A549 (cell line): ENCODE measurements at regions not wholly inside any gene's neighbourhood (a gene's known extent, or its start where the extent isn't known, plus 50 kb on each side); places are given as distances from the start of the nearest gene placed in this dataset.

Source experiments
- ATOH8 ChIP-seq: fragments of 250-450 bp; sonication (Bioruptor Pico); IDR thresholded peaks from 2 replicates; pipeline ENCODE4 v1.5.0; 2020; ENCODE audit warnings: low read depth, mild to moderate bottlenecking, moderate library complexity
- CEBPB ChIP-seq, 2 experiments: fragments of >200 bp in 1 of 2; sonication (Bioruptor Twin) in 1 of 2; formaldehyde crosslinking in 1 of 2; IDR thresholded peaks; 2 replicates each; pipeline ENCODE4 v1.6.1; 2012 to 2016
- CTCF ChIP-seq: fragments of >200 bp; sonication (Bioruptor Twin); formaldehyde crosslinking; IDR thresholded peaks from 3 replicates; pipeline ENCODE4 v1.5.1; 2016
- ELK1 ChIP-seq: fragments of 150-350 bp; IDR thresholded peaks from 2 replicates; pipeline ENCODE4 v1.6.1; 2014; ENCODE audit warnings: low read depth, mild to moderate bottlenecking, low read length
- EP300 ChIP-seq, 2 experiments: fragments of >200 bp; sonication (Bioruptor Twin); formaldehyde crosslinking; IDR thresholded peaks; 2 replicates in 1 of 2; 3 replicates in 1 of 2; pipeline ENCODE4 v1.6.1; 2016 to 2017
- FOSL2 ChIP-seq, 2 experiments: fragments of 450-650 bp in 1 of 2; fragments of >200 bp in 1 of 2; sonication (Bioruptor Twin) in 1 of 2; formaldehyde crosslinking; IDR thresholded peaks; 2 replicates each; pipeline versions ENCODE4 v1.5.0 to v1.6.1; 2016 to 2020; ENCODE audit warnings: mild to moderate bottlenecking in 1 of 2, moderate library complexity in 1 of 2
- POLR2A ChIP-seq: IDR thresholded peaks from 2 replicates; pipeline ENCODE4 v1.6.1; 2012; ENCODE audit warnings: mild to moderate bottlenecking, low read length
- RCOR1 ChIP-seq: fragments of 150-350 bp; IDR thresholded peaks from 2 replicates; pipeline ENCODE4 v1.6.1; 2014; ENCODE audit warnings: antibody characterized with exemption, low read length, low read depth

- TF ChIP-seq POLR2A (no peak), CTCF (no peak), FOSL2 (IDR thresholded peaks at IDR 0.05) (peak; percentile 42; the same call in 1 of the 2 replicates), FOSL2 (CRISPR knock-in tag; IDR thresholded peaks at IDR 0.05) (peak; percentile 74), ATOH8 (CRISPR knock-in tag) (no peak), RCOR1 (no peak), CEBPB (IDR thresholded peaks at IDR 0.05) (peak in 1 of 2 experiments; percentile 78; a peak in 2 of 4 replicates), ELK1 (no peak), EP300 (IDR thresholded peaks at IDR 0.05) (peak in 1 of 2 experiments; percentile 61; a peak in 3 of 5 replicates)
Observed at GRCh38 chr14:80390906-80391305, 179.6 kb upstream of the DIO2 start.
